C4-2B (cell line): ENCODE measurements at regions not wholly inside any gene's neighbourhood (a gene's known extent, or its start where the extent isn't known, plus 50 kb on each side); places are given as distances from the start of the nearest gene placed in this dataset.

Source experiments
- CTCF ChIP-seq: fragments of 450-650 bp; conservative IDR thresholded peaks from 2 replicates; pipeline ENCODE4 v1.5.1; 2017; ENCODE audit warnings: mild to moderate bottlenecking
- ZFX ChIP-seq: fragments of 450-650 bp; IDR thresholded peaks from 2 replicates; pipeline ENCODE4 v1.6.1; 2017

DNA sequence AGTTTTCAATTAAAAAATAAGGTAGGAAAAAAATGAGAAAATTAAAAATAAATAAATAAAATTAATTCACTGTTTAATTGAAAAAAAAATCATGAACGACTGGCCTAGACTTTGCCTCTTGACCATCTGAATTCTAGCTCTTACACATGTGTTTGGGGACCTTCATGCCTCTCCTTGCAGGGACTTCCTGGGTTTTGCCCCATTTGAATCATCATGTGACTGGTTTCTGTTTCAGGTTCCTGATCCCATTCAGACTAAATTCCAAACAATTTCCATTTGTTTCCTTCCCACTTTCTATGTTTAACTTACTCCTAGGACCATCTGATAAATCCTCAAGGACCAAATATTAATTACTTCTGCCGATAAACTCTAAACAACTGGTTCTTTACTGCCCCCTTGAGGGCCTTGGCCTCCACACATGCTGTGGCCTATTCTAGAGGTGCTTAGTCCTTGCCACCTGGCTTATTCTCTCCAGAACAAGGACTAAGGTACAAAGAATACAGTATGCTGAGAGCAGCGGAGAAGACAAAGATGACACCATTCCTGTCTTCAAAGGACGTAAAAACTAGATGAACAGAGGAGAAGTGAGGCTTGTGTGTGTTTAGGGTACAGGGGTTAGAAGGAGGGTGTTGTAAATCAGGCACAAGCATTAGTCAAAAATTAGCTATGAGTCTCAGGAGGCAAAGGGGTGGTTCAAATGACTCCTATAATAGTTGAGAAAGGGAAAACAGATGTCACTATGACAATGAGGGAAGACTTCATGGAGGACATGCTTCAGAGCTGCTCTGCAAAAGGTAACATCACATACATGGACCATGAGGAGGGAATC lies 125.8 kb upstream of the AVPR1A start:
- TF ChIP-seq CTCF = peak; percentile 94
- no peak for TF ChIP-seq ZFX
